D341Med (cell line): ENCODE measurements at regions not wholly inside any gene's neighbourhood (a gene's known extent, or its start where the extent isn't known, plus 50 kb on each side); places are given as distances from the start of the nearest gene placed in this dataset.

ENCODE experiments used
- DNase-seq: peaks from one replicate; pipeline ENCODE4 v3.0.0; 2012; ENCODE audit warnings: low spot score

GRCh38 chr4:34718576-34719245 is 1525.6 kb downstream of the ARAP2 start:
- DNase-seq: no peak

- peak; percentile 40 for DNase-seq
These were observed 1523.7 kb downstream of the ARAP2 start for GRCh38 chr4:34720571-34720970.

- DNase-seq: no peak
These were observed 1522.5 kb downstream of the ARAP2 start for GRCh38 chr4:34721835-34722234.

- no peak for DNase-seq
These were observed 1520.7 kb downstream of the ARAP2 start for GRCh38 chr4:34723605-34724004.

GRCh38 chr4:34724491-34724890 is 1519.8 kb downstream of the ARAP2 start:
- no peak for DNase-seq

- no peak for DNase-seq
These were observed 1513.2 kb downstream of the ARAP2 start for GRCh38 chr4:34731070-34731469.

- DNase-seq: no peak
These were observed 1512.0 kb downstream of the ARAP2 start for GRCh38 chr4:34732176-34732950.

GRCh38 chr4:34733185-34733941 is 1511.0 kb downstream of the ARAP2 start:
- DNase-seq: no peak

- DNase-seq: no peak
These were observed 1477.4 kb downstream of the ARAP2 start for GRCh38 chr4:34766935-34767334.

- no peak for DNase-seq
These were observed 1476.9 kb downstream of the ARAP2 start for GRCh38 chr4:34767407-34767806.

- no peak for DNase-seq
These were observed 1472.7 kb downstream of the ARAP2 start for GRCh38 chr4:34771632-34772031.

- DNase-seq: no peak
These were observed 1454.2 kb downstream of the ARAP2 start for GRCh38 chr4:34790131-34790530.

GRCh38 chr4:34791209-34791608 is 1453.1 kb downstream of the ARAP2 start:
- DNase-seq: no peak

GRCh38 chr4:34800953-34801352 is 1443.4 kb downstream of the ARAP2 start:
- DNase-seq: no peak

- DNase-seq: no peak
These were observed 1430.0 kb downstream of the ARAP2 start for GRCh38 chr4:34814266-34814665.

- DNase-seq: no peak
These were observed 1419.8 kb downstream of the ARAP2 start for GRCh38 chr4:34824515-34824914.

- no peak for DNase-seq
These were observed 1417.7 kb downstream of the ARAP2 start for GRCh38 chr4:34826660-34827059.

- no peak for DNase-seq
These were observed 1398.4 kb downstream of the ARAP2 start for GRCh38 chr4:34845926-34846325.

- DNase-seq: no peak
These were observed 1393.9 kb downstream of the ARAP2 start for GRCh38 chr4:34850421-34850820.

GRCh38 chr4:34850968-34851367 is 1393.3 kb downstream of the ARAP2 start:
- DNase-seq: no peak

GRCh38 chr4:34851411-34851810 is 1392.9 kb downstream of the ARAP2 start:
- no peak for DNase-seq

GRCh38 chr4:34854451-34854850 is 1389.9 kb downstream of the ARAP2 start:
- no peak for DNase-seq

- DNase-seq: no peak
These were observed 1382.6 kb downstream of the ARAP2 start for GRCh38 chr4:34861666-34862065.
